H1 (cell line): ENCODE measurements at regions not wholly inside any gene's neighbourhood (a gene's known extent, or its start where the extent isn't known, plus 50 kb on each side); places are given as distances from the start of the nearest gene placed in this dataset.

Source experiments
- CTCF ChIA-PET: fragments of 300-600 bp; sonication (Branson Sonifier 250); formaldehyde crosslinking; loops from one replicate; lab custom pipeline; 2021; ENCODE audit not compliant: partially characterized antibody; lab: Charles Lee
- POLR2A ChIA-PET: fragments of 300-600 bp; sonication (Branson Sonifier 250); formaldehyde crosslinking; loops from one replicate; lab custom pipeline; 2021; ENCODE audit warnings: inconsistent platforms; ENCODE audit not compliant: partially characterized antibody; lab: Charles Lee
- DNase-seq, 2 experiments: peaks; one replicate each; pipeline versions ENCODE4 v3.0.0 to v3.0.0-alpha.2; 2010 to 2022; ENCODE audit warnings: low spot score in 2 of 2, low read depth in 1 of 2, mixed read lengths in 1 of 2
- FAIRE-seq: peaks from 2 replicates; lab custom pipeline; 2011; peaks lifted over from hg19 to GRCh38; lab: Jason Lieb, UNC
- H2AFZ ChIP-seq: 2 replicates; pipeline ENCODE4 v1.8.1; 2012; ENCODE audit warnings: low read length, inconsistent platforms
- H2AK5ac ChIP-seq: 2 replicates; pipeline ENCODE4 v1.6.1; 2013; ENCODE audit warnings: low read depth, low read length
- H2BK120ac ChIP-seq: replicated peaks from 2 replicates; pipeline ENCODE3; 2013; ENCODE audit warnings: low read depth, low read length, inconsistent platforms
- H2BK12ac ChIP-seq: 2 replicates; pipeline ENCODE4 v1.6.1; 2013; ENCODE audit warnings: low read depth, low read length
- H2BK15ac ChIP-seq: 2 replicates; pipeline ENCODE4 v1.6.1; 2013; ENCODE audit warnings: low read length
- H2BK20ac ChIP-seq: 2 replicates; pipeline ENCODE4 v1.6.1; 2013; ENCODE audit warnings: low read length
- H2BK5ac ChIP-seq: 2 replicates; pipeline ENCODE4 v1.6.1; 2013; ENCODE audit warnings: low read depth, low read length
- H3K14ac ChIP-seq: 2 replicates; pipeline ENCODE4 v1.6.1; 2013; ENCODE audit warnings: inconsistent platforms; ENCODE audit not compliant: insufficient read length
- H3K18ac ChIP-seq: 2 replicates; pipeline ENCODE4 v1.6.1; 2013; ENCODE audit warnings: low read length; ENCODE audit errors: extremely low read depth
- H3K23ac ChIP-seq: 2 replicates; pipeline ENCODE4 v1.6.1; 2013; ENCODE audit warnings: inconsistent platforms; ENCODE audit not compliant: insufficient read length
- H3K23me2 ChIP-seq: 2 replicates; pipeline ENCODE4 v1.6.1; 2013; ENCODE audit warnings: low read depth, low read length
- H3K27ac ChIP-seq: 2 replicates; pipeline ENCODE4 v1.6.1; 2011; ENCODE audit warnings: low read depth, low read length, inconsistent platforms
- H3K27me3 ChIP-seq, 4 experiments: replicated peaks in 1 of 4; 1 replicate in 1 of 4; 2 replicates in 3 of 4; pipeline versions ENCODE4 v1.6.1 to v1.8.1; 2011 to 2013; ENCODE audit warnings: low read length in 3 of 4, mild to moderate bottlenecking in 3 of 4, inconsistent platforms in 2 of 4, mixed read lengths in 2 of 4, moderate library complexity in 1 of 4; ENCODE audit not compliant: control insufficient read depth in 3 of 4, insufficient read depth in 3 of 4; ENCODE audit errors: extremely low read depth in 1 of 4
- H3K36me3 ChIP-seq, 4 experiments: 2 replicates each; pipeline versions ENCODE4 v1.6.1 to v1.8.1; 2011 to 2013; ENCODE audit warnings: mild to moderate bottlenecking in 4 of 4, low read length in 3 of 4, moderate library complexity in 2 of 4, control low read depth in 1 of 4, inconsistent platforms in 1 of 4; ENCODE audit not compliant: insufficient read depth in 4 of 4, control insufficient read depth in 2 of 4
- H3K4ac ChIP-seq: replicated peaks from 2 replicates; pipeline ENCODE3; 2013; ENCODE audit warnings: low read length, low read depth, mixed read lengths, inconsistent platforms; ENCODE audit not compliant: insufficient read length
- H3K4me1 ChIP-seq, 4 experiments: replicated peaks in 1 of 4; 1 replicate in 1 of 4; 2 replicates in 3 of 4; pipeline versions ENCODE4 v1.6.1 to v1.8.1; 2011 to 2013; ENCODE audit warnings: low read length in 3 of 4, inconsistent platforms in 2 of 4, mixed read lengths in 1 of 4; ENCODE audit not compliant: insufficient read depth in 4 of 4, control insufficient read depth in 3 of 4
- H3K4me2 ChIP-seq, 2 experiments: 2 replicates each; pipeline versions ENCODE4 v1.6.1 to v1.8.1; 2011 to 2013; ENCODE audit warnings: low read depth in 2 of 2, low read length in 2 of 2, control low read depth in 1 of 2, inconsistent platforms in 1 of 2, mild to moderate bottlenecking in 1 of 2; ENCODE audit not compliant: insufficient read depth in 1 of 2
- H3K4me3 ChIP-seq, 4 experiments: fragments of 200-600, 300-600 bp in 1 of 4; sonication (generic), shearing (Covaris generic), sonication (Bioruptor Twin) in 1 of 4; 2 replicates each; pipeline versions ENCODE4 v1.5.1 to v1.8.1; 2011 to 2016; ENCODE audit warnings: low read length in 4 of 4, low read depth in 3 of 4, control low read depth in 2 of 4, inconsistent platforms in 2 of 4, mild to moderate bottlenecking in 2 of 4, mixed read lengths in 1 of 4, moderate library complexity in 1 of 4; ENCODE audit not compliant: insufficient read depth in 2 of 4; ENCODE audit errors: extremely low read depth in 1 of 4
- H3K56ac ChIP-seq: replicated peaks from 2 replicates; pipeline ENCODE3; 2013; ENCODE audit warnings: low read depth, mild to moderate bottlenecking, mixed read lengths, low read length, inconsistent platforms; ENCODE audit not compliant: insufficient read length
- H3K79me1 ChIP-seq: 2 replicates; pipeline ENCODE4 v1.6.1; 2013; ENCODE audit warnings: low read depth, low read length, control low read depth
- H3K79me2 ChIP-seq, 2 experiments: 2 replicates each; pipeline versions ENCODE4 v1.6.1 to v1.8.1; 2012 to 2013; ENCODE audit warnings: low read length in 2 of 2, mild to moderate bottlenecking in 2 of 2, inconsistent platforms in 1 of 2; ENCODE audit not compliant: insufficient read depth in 2 of 2, control insufficient read depth in 1 of 2
- H3K9ac ChIP-seq, 4 experiments: replicated peaks in 1 of 4; 1 replicate in 1 of 4; 2 replicates in 3 of 4; pipeline versions ENCODE4 v1.6.1 to v1.8.1; 2011 to 2013; ENCODE audit warnings: low read depth in 3 of 4, low read length in 3 of 4, control low read depth in 2 of 4, mild to moderate bottlenecking in 2 of 4, moderate library complexity in 2 of 4, inconsistent platforms in 1 of 4; ENCODE audit errors: extremely low read depth in 1 of 4
- H3K9me3 ChIP-seq, 2 experiments: 2 replicates each; pipeline versions ENCODE4 v1.6.1 to v1.8.1; 2012 to 2013; ENCODE audit warnings: mild to moderate bottlenecking in 2 of 2, moderate library complexity in 2 of 2, control low read depth in 1 of 2, inconsistent platforms in 1 of 2, low read depth in 1 of 2, low read length in 1 of 2, mixed read lengths in 1 of 2; ENCODE audit not compliant: insufficient read depth in 2 of 2
- H4K20me1 ChIP-seq, 2 experiments: replicated peaks in 1 of 2; 2 replicates each; pipeline versions ENCODE3 to v1.8.1; 2011 to 2013; ENCODE audit warnings: inconsistent platforms in 2 of 2, low read length in 2 of 2, mild to moderate bottlenecking in 1 of 2; ENCODE audit not compliant: insufficient read depth in 2 of 2, control insufficient read depth in 1 of 2
- H4K5ac ChIP-seq: 2 replicates; pipeline ENCODE4 v1.6.1; 2013; ENCODE audit warnings: low read length, low read depth, mixed read lengths, inconsistent platforms; ENCODE audit not compliant: insufficient read length
- H4K8ac ChIP-seq: 2 replicates; pipeline ENCODE4 v1.8.0; 2013; ENCODE audit warnings: mild to moderate bottlenecking, moderate library complexity, low read length, inconsistent platforms; ENCODE audit not compliant: insufficient read depth; ENCODE audit errors: extremely low read depth
- H4K91ac ChIP-seq: replicated peaks from 2 replicates; pipeline ENCODE3; 2013; ENCODE audit warnings: low read length, mixed read lengths, inconsistent platforms; ENCODE audit not compliant: insufficient read length
- CBX5 ChIP-seq: fragments of 300-800, 300-1000 bp; sonication (generic); IDR thresholded peaks from 2 replicates; pipeline ENCODE4 v1.7.1; 2016; ENCODE audit warnings: antibody characterized with exemption, low read length, low read depth
- CREB1 ChIP-seq: IDR thresholded peaks from 2 replicates; pipeline ENCODE4 v1.6.1; 2012; ENCODE audit warnings: inconsistent platforms
- GTF2F1 ChIP-seq: IDR thresholded peaks from 2 replicates; pipeline ENCODE4 v1.6.1; 2012; ENCODE audit warnings: low read depth, low read length, improper control_type of control experiment, borderline replicate concordance
- KDM5A ChIP-seq: fragments of 200-600 bp; IDR thresholded peaks from 2 replicates; pipeline ENCODE4 v1.7.1; 2012; ENCODE audit warnings: mild to moderate bottlenecking, low read length, inconsistent platforms, mixed read lengths
- SIX5 ChIP-seq: IDR thresholded peaks from 2 replicates; pipeline ENCODE4 v1.6.1; 2011; ENCODE audit warnings: mild to moderate bottlenecking, low read depth, low read length
- YY1 ChIP-seq: IDR thresholded peaks from 2 replicates; pipeline ENCODE4 v1.6.1; 2011; ENCODE audit warnings: low read depth, mild to moderate bottlenecking, low read length
- WGBS, 2 experiments: shearing (Covaris generic) in 1 of 2; methylation state at CpG; one replicate each; pipeline versions ENCODE4 v1.1.6 to v1.1.7; 2013 to 2015; ENCODE audit warnings: low lambda C conversion rate in 2 of 2, mixed read lengths in 2 of 2, inconsistent platforms in 1 of 2, low coverage in 1 of 2, missing lambda C conversion rate in 1 of 2; ENCODE audit not compliant: insufficient replicate concordance in 2 of 2, insufficient coverage in 1 of 2, insufficient read length in 1 of 2; ENCODE audit errors: extremely low coverage in 1 of 2, missing lambda C conversion rate in 1 of 2; 5-methylcytosine and 5-hydroxymethylcytosine counted together

- H3K14ac ChIP-seq, result no peak overlapping the region
- H2AK5ac ChIP-seq, result no peak overlapping the region
- no peak overlapping the region for H3K9ac ChIP-seq
- no peak overlapping the region for H3K27ac ChIP-seq
- TF ChIP-seq SIX5, result no peak
- no peak for TF ChIP-seq CREB1
- no peak for TF ChIP-seq CBX5
- TF ChIP-seq KDM5A, result no peak
- no peak for TF ChIP-seq GTF2F1
- no peak for TF ChIP-seq YY1
- H2BK5ac ChIP-seq, result no peak overlapping the region
- no peaks in the 10 kb centered on the region for H3K36me3 ChIP-seq
- 77% methylated on average over 6 of the region's 6 CpGs; no CpG with 5 or more reads in 1 of the 2 experiments for WGBS, 2 experiments
- no peak overlapping the region for H4K91ac ChIP-seq
- H4K8ac ChIP-seq, result no peak overlapping the region
- H3K23me2 ChIP-seq, result no peaks in the 10 kb centered on the region
- no peak overlapping the region for H3K56ac ChIP-seq
- peaks cover 0 to 1% of the 10 kb centered on the region in 2 experiments for H4K20me1 ChIP-seq
- H2BK20ac ChIP-seq, result no peak overlapping the region
- no peak overlapping the region for H3K4me2 ChIP-seq
- H3K9me3 ChIP-seq, result no peaks in the 10 kb centered on the region
- H2BK12ac ChIP-seq, result no peak overlapping the region
- no peak overlapping the region for H2BK15ac ChIP-seq
- no peak overlapping the region for H4K5ac ChIP-seq
- no peak overlapping the region for H2AFZ ChIP-seq
- ChIA-PET CTCF (interaction anchor here (0.5 to 3.9 kb wide), 6 partner anchors 9 to 1651 kb away, joined by 3 to 23 read pairs (median 4); no protein-coding TSS in a partner anchor), POLR2A (no interaction called here)
- H3K4me1 ChIP-seq, result no peaks in the 10 kb centered on the region
- FAIRE-seq (no peak), DNase-seq (no peak)
- no peaks in the 10 kb centered on the region for H3K79me2 ChIP-seq
- H2BK120ac ChIP-seq, result no peak overlapping the region
- no peaks in the 10 kb centered on the region for H3K79me1 ChIP-seq
- H3K18ac ChIP-seq, result no peak overlapping the region
- H3K23ac ChIP-seq, result no peak overlapping the region
- H3K27me3 ChIP-seq, result peaks cover 3 to 33% (median 23%) of the 10 kb centered on the region in 4 experiments; a peak in 6 of 7 replicates
- H3K4ac ChIP-seq, result no peak overlapping the region
- H3K4me3 ChIP-seq, result no peak overlapping the region
Observed at GRCh38 chr1:165063181-165063965, 293.1 kb downstream of the LMX1A start.
